CD14-positive monocyte (primary cell): ENCODE measurements at regions not wholly inside any gene's neighbourhood (a gene's known extent, or its start where the extent isn't known, plus 50 kb on each side); places are given as distances from the start of the nearest gene placed in this dataset.

Experiments used
- DNase-seq, 3 donors: peaks; one replicate each; pipeline ENCODE4 v3.0.0-alpha.2; 2011 to 2022
- H2AFZ ChIP-seq: 2 replicates; pipeline ENCODE4 v1.6.0; 2012; ENCODE audit warnings: mild to moderate bottlenecking, low read depth, low read length, inconsistent platforms; ENCODE audit not compliant: insufficient read depth, poor library complexity, severe bottlenecking
- H3K27ac ChIP-seq, 2 donors: 1 replicate in 1 of 2; 2 replicates in 1 of 2; pipeline ENCODE4 v1.5.1; 2012 to 2013; ENCODE audit warnings: low read length in 2 of 2, control low read depth in 1 of 2, inconsistent platforms in 1 of 2, low read depth in 1 of 2, mild to moderate bottlenecking in 1 of 2
- H3K27me3 ChIP-seq, 2 donors: one replicate each; pipeline versions ENCODE4 v1.6.0 to v1.6.1; 2011 to 2013; ENCODE audit warnings: low read length in 2 of 2; ENCODE audit not compliant: control insufficient read depth in 2 of 2, insufficient read depth in 2 of 2
- H3K36me3 ChIP-seq, 2 donors: replicated peaks in 1 of 2; 1 replicate in 1 of 2; 2 replicates in 1 of 2; pipeline versions ENCODE4 v1.5.1 to v1.6.1; 2012 to 2013; ENCODE audit warnings: low read length in 2 of 2, control low read depth in 1 of 2, inconsistent platforms in 1 of 2, mild to moderate bottlenecking in 1 of 2; ENCODE audit not compliant: insufficient read depth in 2 of 2, control insufficient read depth in 1 of 2
- H3K4me1 ChIP-seq, 2 donors: 1 replicate in 1 of 2; 2 replicates in 1 of 2; pipeline versions ENCODE4 v1.5.1 to v1.6.1; 2012 to 2013; ENCODE audit warnings: low read length in 2 of 2, control low read depth in 1 of 2, inconsistent platforms in 1 of 2, mild to moderate bottlenecking in 1 of 2, moderate library complexity in 1 of 2; ENCODE audit not compliant: insufficient read depth in 2 of 2, control insufficient read depth in 1 of 2
- H3K4me2 ChIP-seq: replicated peaks from 2 replicates; pipeline ENCODE3; 2012; ENCODE audit warnings: low read length, moderate library complexity, mild to moderate bottlenecking; ENCODE audit not compliant: poor library complexity, severe bottlenecking; ENCODE audit errors: extremely low read depth
- H3K4me3 ChIP-seq, 3 experiments: fragments of 200-600 bp in 1 of 3; sonication (generic) in 1 of 3; replicated peaks in 1 of 3; 1 replicate in 2 of 3; 2 replicates in 1 of 3; pipeline ENCODE4 v1.5.1; 2011 to 2013; ENCODE audit warnings: low read length in 3 of 3, mild to moderate bottlenecking in 3 of 3, control low read depth in 2 of 3, low read depth in 2 of 3, inconsistent platforms in 1 of 3, moderate library complexity in 1 of 3
- H3K79me2 ChIP-seq: 2 replicates; pipeline ENCODE4 v1.6.0; 2012; ENCODE audit warnings: mild to moderate bottlenecking, control low read depth, inconsistent platforms, low read length, moderate library complexity; ENCODE audit not compliant: insufficient read depth
- H3K9ac ChIP-seq: 2 replicates; pipeline ENCODE4 v1.6.0; 2017; ENCODE audit warnings: low read length, mild to moderate bottlenecking; ENCODE audit not compliant: insufficient read depth, poor library complexity, severe bottlenecking
- H3K9me3 ChIP-seq, 2 donors: replicated peaks in 1 of 2; 1 replicate in 1 of 2; 2 replicates in 1 of 2; pipeline versions ENCODE4 v1.5.1 to v1.6.1; 2012 to 2013; ENCODE audit warnings: low read length in 2 of 2, control low read depth in 1 of 2; ENCODE audit not compliant: control insufficient read depth in 1 of 2, insufficient read depth in 1 of 2
- H4K20me1 ChIP-seq: 2 replicates; pipeline ENCODE4 v1.6.0; 2012; ENCODE audit warnings: mild to moderate bottlenecking, low read length, control low read depth, moderate library complexity; ENCODE audit not compliant: insufficient read depth
- H3K27ac Mint-ChIP-seq, 7 donors: one replicate each; pipeline ENCODE4 v1.8.0; 2020; ENCODE audit warnings: mild to moderate bottlenecking in 7 of 7, mixed read lengths in 7 of 7, moderate library complexity in 6 of 7, inconsistent platforms in 2 of 7
- H3K27me3 Mint-ChIP-seq, 3 donors: one replicate each; pipeline ENCODE4 v1.8.0; 2021 to 2022; ENCODE audit warnings: low read depth in 3 of 3, mild to moderate bottlenecking in 3 of 3, mixed read lengths in 3 of 3, moderate library complexity in 3 of 3, inconsistent platforms in 1 of 3
- H3K36me3 Mint-ChIP-seq, 2 donors: one replicate each; pipeline ENCODE4 v1.8.0; 2020; ENCODE audit warnings: mixed read lengths in 2 of 2, inconsistent platforms in 1 of 2, mild to moderate bottlenecking in 1 of 2
- H3K4me1 Mint-ChIP-seq: one replicate; pipeline ENCODE4 v1.8.0; 2020; ENCODE audit warnings: mild to moderate bottlenecking, mixed read lengths
- H3K4me3 Mint-ChIP-seq, 2 donors: one replicate each; pipeline ENCODE4 v1.8.0; 2020; ENCODE audit warnings: mild to moderate bottlenecking in 2 of 2, mixed read lengths in 2 of 2, moderate library complexity in 1 of 2
- H3K9me3 Mint-ChIP-seq, 7 donors: one replicate each; pipeline ENCODE4 v1.8.0; 2020 to 2022; ENCODE audit warnings: mixed read lengths in 7 of 7, mild to moderate bottlenecking in 6 of 7, moderate library complexity in 6 of 7, inconsistent platforms in 2 of 7
- WGBS: methylation state at CpG from one replicate; pipeline ENCODE4 v1.1.5; 2013; ENCODE audit warnings: missing lambda C conversion rate; ENCODE audit not compliant: insufficient coverage; 5-methylcytosine and 5-hydroxymethylcytosine counted together
- intact Hi-C, 2 donors: fragments of 100-400 bp; cut with micrococcal nuclease; formaldehyde crosslinking; loops; one replicate each; pipeline versions ENCODE4 v1.15.0 to v1.15.1; 2023
- TF ChIP-seq, protein P1 (sequence below): fragments of 200-600 bp; IDR thresholded peaks from one replicate; pipeline ENCODE4 v1.8.0; 2022; ENCODE audit warnings: antibody characterized with exemption, mild to moderate bottlenecking

DNA sequence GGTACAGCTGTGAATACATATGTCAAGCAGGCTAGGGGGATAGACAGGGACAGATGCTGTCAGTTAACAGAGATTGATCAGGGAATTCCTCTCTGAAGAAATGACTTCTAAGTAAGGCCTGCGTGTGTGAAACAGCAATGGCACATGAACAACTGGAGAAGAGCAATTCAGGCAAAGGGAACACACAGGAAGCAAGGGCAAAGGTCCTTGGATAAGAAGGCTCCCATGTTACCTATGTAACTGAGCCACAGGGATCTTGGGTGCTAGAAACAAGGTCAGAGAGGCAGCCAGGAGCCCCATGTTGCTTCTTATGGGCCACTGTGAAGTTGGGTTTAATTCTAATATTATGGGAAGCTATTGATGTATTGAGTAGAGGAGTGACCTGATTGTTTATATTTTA, 373.7 kb upstream of the ACVR2A start:
- H3K27me3 ChIP-seq = no peaks in the 10 kb centered on the region
- Mint-ChIP-seq H3K36me3 (no peaks in the 10 kb centered on the region), H3K9me3 (peaks cover 0 to 4% (median 0%) of the 10 kb centered on the region in 7 donors), H3K27ac (no peak overlapping the region), H3K4me1 (no peaks in the 10 kb centered on the region), H3K4me3 (no peak overlapping the region), H3K27me3 (peaks cover 0 to 3% (median 1%) of the 10 kb centered on the region in 3 donors)
- DNase-seq = no peak
- WGBS = 100% methylated on average over 1 of the region's 1 CpG
- intact Hi-C loops = no loop called here
- H3K36me3 ChIP-seq = no peaks in the 10 kb centered on the region
- no peak overlapping the region for H3K9ac ChIP-seq
- no peaks in the 10 kb centered on the region for H3K79me2 ChIP-seq
- no peaks in the 10 kb centered on the region for H3K9me3 ChIP-seq
- no peaks in the 10 kb centered on the region for H3K4me1 ChIP-seq
- no peak overlapping the region for H2AFZ ChIP-seq
- TF ChIP-seq, protein P1, sequence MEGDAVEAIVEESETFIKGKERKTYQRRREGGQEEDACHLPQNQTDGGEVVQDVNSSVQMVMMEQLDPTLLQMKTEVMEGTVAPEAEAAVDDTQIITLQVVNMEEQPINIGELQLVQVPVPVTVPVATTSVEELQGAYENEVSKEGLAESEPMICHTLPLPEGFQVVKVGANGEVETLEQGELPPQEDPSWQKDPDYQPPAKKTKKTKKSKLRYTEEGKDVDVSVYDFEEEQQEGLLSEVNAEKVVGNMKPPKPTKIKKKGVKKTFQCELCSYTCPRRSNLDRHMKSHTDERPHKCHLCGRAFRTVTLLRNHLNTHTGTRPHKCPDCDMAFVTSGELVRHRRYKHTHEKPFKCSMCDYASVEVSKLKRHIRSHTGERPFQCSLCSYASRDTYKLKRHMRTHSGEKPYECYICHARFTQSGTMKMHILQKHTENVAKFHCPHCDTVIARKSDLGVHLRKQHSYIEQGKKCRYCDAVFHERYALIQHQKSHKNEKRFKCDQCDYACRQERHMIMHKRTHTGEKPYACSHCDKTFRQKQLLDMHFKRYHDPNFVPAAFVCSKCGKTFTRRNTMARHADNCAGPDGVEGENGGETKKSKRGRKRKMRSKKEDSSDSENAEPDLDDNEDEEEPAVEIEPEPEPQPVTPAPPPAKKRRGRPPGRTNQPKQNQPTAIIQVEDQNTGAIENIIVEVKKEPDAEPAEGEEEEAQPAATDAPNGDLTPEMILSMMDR = no peak
- H3K4me2 ChIP-seq = no peak overlapping the region
- H4K20me1 ChIP-seq = no peaks in the 10 kb centered on the region
- no peak overlapping the region for H3K4me3 ChIP-seq
- no peak overlapping the region for H3K27ac ChIP-seq

DNA sequence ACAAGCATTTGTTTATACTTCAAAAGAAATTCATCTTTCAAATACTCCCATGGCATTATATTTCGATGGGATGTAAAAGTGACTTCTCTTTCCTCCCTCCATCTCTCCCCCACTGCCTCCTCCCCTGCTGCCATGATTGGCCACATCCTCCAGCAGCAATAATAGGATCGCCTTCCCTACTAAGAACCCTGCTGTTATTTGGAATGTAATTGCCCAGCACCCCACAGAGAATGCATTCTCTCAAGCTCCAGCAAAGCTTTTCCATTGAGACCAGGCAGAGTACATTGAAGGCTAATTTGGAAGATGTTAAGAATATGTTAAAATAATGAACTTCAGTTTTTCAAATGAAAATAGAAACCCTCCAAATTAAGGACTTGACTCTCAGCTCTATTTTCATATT, 375.4 kb upstream of the ACVR2A start:
- H3K79me2 ChIP-seq = no peaks in the 10 kb centered on the region
- no peak overlapping the region for H3K9ac ChIP-seq
- WGBS = no CpG with 5 or more reads among the region's 2 CpGs
- H3K4me2 ChIP-seq = no peak overlapping the region
- no peaks in the 10 kb centered on the region for H3K36me3 Mint-ChIP-seq
- no peaks in the 10 kb centered on the region for H3K4me1 ChIP-seq
- H3K4me1 Mint-ChIP-seq = no peaks in the 10 kb centered on the region
- no peak for DNase-seq
- no peaks in the 10 kb centered on the region for H3K9me3 ChIP-seq
- H2AFZ ChIP-seq = no peak overlapping the region
- intact Hi-C loops = no loop called here
- TF ChIP-seq, protein P1 = no peak
- H3K4me3 ChIP-seq = no peak overlapping the region
- peaks cover 0 to 3% (median 0%) of the 10 kb centered on the region in 7 donors for H3K9me3 Mint-ChIP-seq
- no peaks in the 10 kb centered on the region for H3K36me3 ChIP-seq
- H3K27ac Mint-ChIP-seq = no peak overlapping the region
- no peaks in the 10 kb centered on the region for H4K20me1 ChIP-seq
- H3K27ac ChIP-seq = no peak overlapping the region
- no peak overlapping the region for H3K4me3 Mint-ChIP-seq
- peaks cover 0 to 3% (median 0%) of the 10 kb centered on the region in 3 donors for H3K27me3 Mint-ChIP-seq
- no peaks in the 10 kb centered on the region for H3K27me3 ChIP-seq
